Endothelial cell (in vitro differentiated cells): ENCODE measurements at regions not wholly inside any gene's neighbourhood (a gene's known extent, or its start where the extent isn't known, plus 50 kb on each side); places are given as distances from the start of the nearest gene placed in this dataset.

Experiments used
- DNase-seq: peaks from one replicate; pipeline ENCODE4 v3.0.0; 2021; ENCODE audit warnings: low spot score
- H3K27ac Mint-ChIP-seq: one replicate; pipeline ENCODE4 v1.8.0; 2021; ENCODE audit warnings: mixed read lengths, inconsistent platforms; ENCODE audit not compliant: unreplicated experiment
- H3K27me3 Mint-ChIP-seq: one replicate; pipeline ENCODE4 v1.8.0; 2021; ENCODE audit warnings: mild to moderate bottlenecking, moderate library complexity, mixed read lengths, inconsistent platforms; ENCODE audit not compliant: unreplicated experiment
- H3K36me3 Mint-ChIP-seq: one replicate; pipeline ENCODE4 v1.8.0; 2021; ENCODE audit warnings: mild to moderate bottlenecking, low read depth, mixed read lengths, inconsistent platforms; ENCODE audit not compliant: unreplicated experiment
- H3K4me1 Mint-ChIP-seq: one replicate; pipeline ENCODE4 v1.8.0; 2021; ENCODE audit warnings: mild to moderate bottlenecking, mixed read lengths, inconsistent platforms; ENCODE audit not compliant: unreplicated experiment
- H3K4me3 Mint-ChIP-seq: one replicate; pipeline ENCODE4 v1.8.0; 2021; ENCODE audit warnings: mild to moderate bottlenecking, mixed read lengths, inconsistent platforms; ENCODE audit not compliant: unreplicated experiment
- H3K9me3 Mint-ChIP-seq: one replicate; pipeline ENCODE4 v1.8.0; 2021; ENCODE audit warnings: mixed read lengths, inconsistent platforms; ENCODE audit not compliant: unreplicated experiment
- TF ChIP-seq, protein P1 (sequence below): fragments of 200-600 bp; sonication (generic); IDR thresholded peaks from one replicate; pipeline ENCODE4 v1.5.0; 2021; ENCODE audit warnings: antibody characterized with exemption; ENCODE audit not compliant: unreplicated experiment

DNA sequence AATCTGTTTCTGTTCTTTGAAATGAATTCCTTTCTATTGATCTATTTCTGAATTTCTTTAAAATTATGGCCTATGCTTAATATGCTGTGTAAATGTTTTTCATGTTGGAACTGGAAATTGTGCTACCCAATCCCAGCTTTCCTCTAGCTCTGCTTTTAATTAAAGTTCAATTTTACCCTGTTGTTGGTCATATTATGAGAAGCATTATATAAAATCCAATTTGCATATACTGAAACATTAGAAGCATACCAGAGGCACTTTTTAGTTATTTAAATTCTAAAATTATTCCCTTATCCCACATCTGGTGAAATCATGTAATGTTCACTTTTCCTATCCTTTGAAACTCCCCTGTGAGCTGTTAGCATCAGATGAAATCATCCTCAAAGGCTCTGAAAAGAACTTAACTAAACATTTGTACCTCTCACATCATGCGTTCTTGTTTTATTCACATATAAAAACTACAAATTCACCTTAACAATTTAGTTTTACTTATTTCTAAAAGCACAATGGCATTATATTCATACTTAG lies 160.6 kb upstream of the COL21A1 start:
- DNase-seq: no peak
- no peak overlapping the region for H3K4me3 Mint-ChIP-seq
- peaks cover 3% of the 10 kb centered on the region for H3K27me3 Mint-ChIP-seq

DNA sequence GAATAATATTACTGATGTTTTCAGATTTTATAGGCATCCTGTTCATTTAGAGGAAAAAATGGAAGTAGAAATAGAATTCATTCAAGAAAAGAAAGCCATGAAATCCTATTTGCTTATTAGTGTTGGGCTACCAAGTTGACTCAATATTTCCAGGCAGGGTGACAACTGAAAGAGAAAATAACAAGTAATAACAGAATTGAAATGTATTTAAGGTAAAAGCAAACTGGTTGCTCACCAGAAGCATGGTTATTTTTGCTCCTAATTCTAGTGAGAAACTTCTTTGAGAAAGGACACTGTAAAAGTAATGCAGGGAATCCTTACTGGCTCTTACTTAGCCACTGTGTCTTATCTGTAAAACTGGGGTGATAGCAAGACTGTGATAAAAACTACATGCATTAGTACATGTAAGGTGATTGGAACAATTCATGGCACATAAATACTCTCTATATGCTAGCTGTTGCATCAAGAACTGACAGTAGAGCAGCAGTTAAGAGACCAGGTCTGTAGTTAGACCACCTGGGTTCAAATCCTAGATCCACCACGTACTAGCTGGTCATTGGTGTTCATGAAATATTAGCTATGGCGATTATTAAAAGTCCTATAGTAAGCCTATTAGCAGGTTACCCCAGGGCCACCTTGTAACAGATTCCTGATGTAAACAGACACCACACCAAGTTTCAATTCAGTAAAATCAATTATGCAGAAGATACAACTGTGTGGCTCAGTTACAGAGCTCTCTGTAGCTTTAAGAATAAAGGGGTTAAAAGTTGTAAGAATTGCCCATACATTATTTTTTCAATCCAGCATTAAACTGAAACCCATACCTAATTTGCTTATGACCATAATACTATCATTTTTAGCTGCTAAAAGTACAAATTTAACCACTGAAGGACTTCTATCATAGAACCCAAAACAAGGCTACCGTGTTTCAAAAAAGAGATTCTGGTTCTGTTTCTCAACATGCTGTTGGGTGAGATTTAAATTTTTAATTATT lies 159.2 kb upstream of the COL21A1 start:
- H3K27ac Mint-ChIP-seq: no peak overlapping the region
- H3K4me1 Mint-ChIP-seq: no peaks in the 10 kb centered on the region
- H3K36me3 Mint-ChIP-seq: no peaks in the 10 kb centered on the region
- no peaks in the 10 kb centered on the region for H3K9me3 Mint-ChIP-seq
- TF ChIP-seq, protein P1, sequence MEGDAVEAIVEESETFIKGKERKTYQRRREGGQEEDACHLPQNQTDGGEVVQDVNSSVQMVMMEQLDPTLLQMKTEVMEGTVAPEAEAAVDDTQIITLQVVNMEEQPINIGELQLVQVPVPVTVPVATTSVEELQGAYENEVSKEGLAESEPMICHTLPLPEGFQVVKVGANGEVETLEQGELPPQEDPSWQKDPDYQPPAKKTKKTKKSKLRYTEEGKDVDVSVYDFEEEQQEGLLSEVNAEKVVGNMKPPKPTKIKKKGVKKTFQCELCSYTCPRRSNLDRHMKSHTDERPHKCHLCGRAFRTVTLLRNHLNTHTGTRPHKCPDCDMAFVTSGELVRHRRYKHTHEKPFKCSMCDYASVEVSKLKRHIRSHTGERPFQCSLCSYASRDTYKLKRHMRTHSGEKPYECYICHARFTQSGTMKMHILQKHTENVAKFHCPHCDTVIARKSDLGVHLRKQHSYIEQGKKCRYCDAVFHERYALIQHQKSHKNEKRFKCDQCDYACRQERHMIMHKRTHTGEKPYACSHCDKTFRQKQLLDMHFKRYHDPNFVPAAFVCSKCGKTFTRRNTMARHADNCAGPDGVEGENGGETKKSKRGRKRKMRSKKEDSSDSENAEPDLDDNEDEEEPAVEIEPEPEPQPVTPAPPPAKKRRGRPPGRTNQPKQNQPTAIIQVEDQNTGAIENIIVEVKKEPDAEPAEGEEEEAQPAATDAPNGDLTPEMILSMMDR: no peak
- peaks cover 3% of the 10 kb centered on the region for H3K27me3 Mint-ChIP-seq
- DNase-seq: no peak
- H3K4me3 Mint-ChIP-seq: no peak overlapping the region

More for the DNA sequence above, 160.6 kb upstream of the COL21A1 start:
- TF ChIP-seq, protein P1: no peak
- Mint-ChIP-seq H3K27ac (no peak overlapping the region), H3K9me3 (no peaks in the 10 kb centered on the region), H3K36me3 (no peaks in the 10 kb centered on the region), H3K4me1 (no peaks in the 10 kb centered on the region)

DNA sequence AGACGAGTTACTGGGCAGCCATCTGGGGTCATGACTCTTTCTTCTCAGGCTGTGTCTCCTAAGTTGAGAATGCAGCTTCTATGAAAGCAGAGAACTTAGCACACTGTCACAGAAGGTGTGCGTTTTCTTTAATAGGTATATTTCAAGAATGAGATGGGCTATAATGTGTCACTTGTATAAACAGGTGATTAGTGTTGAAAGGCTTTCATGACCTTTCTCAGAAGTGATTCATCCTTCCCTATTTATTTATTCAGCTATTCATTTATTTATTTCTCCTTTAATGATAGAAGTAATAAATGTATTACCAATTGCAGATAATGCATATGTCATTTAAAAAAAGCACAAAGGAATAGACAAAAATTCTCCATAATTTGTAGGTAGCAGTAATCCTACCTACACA lies 157.2 kb upstream of the COL21A1 start:
- TF ChIP-seq, protein P1: no peak
- no peak overlapping the region for H3K27ac Mint-ChIP-seq

GRCh38 chr6:56403745-56404144 lies 156.4 kb upstream of the COL21A1 start:
- Mint-ChIP-seq H3K27me3 (peaks cover 2% of the 10 kb centered on the region), H3K27ac (no peak overlapping the region), H3K4me3 (no peak overlapping the region), H3K36me3 (no peaks in the 10 kb centered on the region), H3K9me3 (no peaks in the 10 kb centered on the region), H3K4me1 (no peaks in the 10 kb centered on the region)
- no peak for DNase-seq
- TF ChIP-seq, protein P1: no peak

More for the DNA sequence above, 157.2 kb upstream of the COL21A1 start:
- Mint-ChIP-seq H3K4me3 (no peak overlapping the region), H3K27me3 (peaks cover 2% of the 10 kb centered on the region), H3K9me3 (no peaks in the 10 kb centered on the region), H3K4me1 (no peaks in the 10 kb centered on the region), H3K36me3 (no peaks in the 10 kb centered on the region)
- no peak for DNase-seq
